ENCODE measurements at regions not wholly inside any gene's neighbourhood (a gene's known extent, or its start where the extent isn't known, plus 50 kb on each side); places are given as distances from the start of the nearest gene placed in this dataset.

DNA sequence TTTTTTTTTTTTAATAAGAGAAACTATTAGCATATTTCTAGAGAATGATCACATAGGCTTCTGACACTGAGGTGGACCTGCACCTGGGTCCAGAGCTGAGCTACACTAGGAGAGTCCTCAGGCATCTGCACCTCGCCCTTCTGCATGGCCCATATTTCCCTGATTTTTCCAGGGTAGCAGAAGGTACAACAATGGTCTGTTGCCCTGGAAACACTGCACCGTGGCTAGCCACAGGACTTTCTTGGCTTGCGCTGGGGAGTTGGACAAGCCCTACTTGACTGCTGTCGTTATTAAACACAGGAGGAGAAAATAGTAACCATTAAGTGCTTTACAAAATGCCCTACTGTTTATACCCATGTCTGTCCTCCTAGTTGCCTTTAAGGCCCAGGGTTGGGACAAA lies 615.7 kb upstream of the MEF2C start:
- TF ChIP-seq, protein P1, sequence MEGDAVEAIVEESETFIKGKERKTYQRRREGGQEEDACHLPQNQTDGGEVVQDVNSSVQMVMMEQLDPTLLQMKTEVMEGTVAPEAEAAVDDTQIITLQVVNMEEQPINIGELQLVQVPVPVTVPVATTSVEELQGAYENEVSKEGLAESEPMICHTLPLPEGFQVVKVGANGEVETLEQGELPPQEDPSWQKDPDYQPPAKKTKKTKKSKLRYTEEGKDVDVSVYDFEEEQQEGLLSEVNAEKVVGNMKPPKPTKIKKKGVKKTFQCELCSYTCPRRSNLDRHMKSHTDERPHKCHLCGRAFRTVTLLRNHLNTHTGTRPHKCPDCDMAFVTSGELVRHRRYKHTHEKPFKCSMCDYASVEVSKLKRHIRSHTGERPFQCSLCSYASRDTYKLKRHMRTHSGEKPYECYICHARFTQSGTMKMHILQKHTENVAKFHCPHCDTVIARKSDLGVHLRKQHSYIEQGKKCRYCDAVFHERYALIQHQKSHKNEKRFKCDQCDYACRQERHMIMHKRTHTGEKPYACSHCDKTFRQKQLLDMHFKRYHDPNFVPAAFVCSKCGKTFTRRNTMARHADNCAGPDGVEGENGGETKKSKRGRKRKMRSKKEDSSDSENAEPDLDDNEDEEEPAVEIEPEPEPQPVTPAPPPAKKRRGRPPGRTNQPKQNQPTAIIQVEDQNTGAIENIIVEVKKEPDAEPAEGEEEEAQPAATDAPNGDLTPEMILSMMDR (IDR thresholded peaks at IDR 0.05), result no peak
- TF ChIP-seq POLR2A (IDR thresholded peaks at IDR 0.05), result no peak
